Endothelial cell of umbilical vein (primary cell): ENCODE measurements at regions not wholly inside any gene's neighbourhood (a gene's known extent, or its start where the extent isn't known, plus 50 kb on each side); places are given as distances from the start of the nearest gene placed in this dataset.

ENCODE experiments used
- CTCF ChIP-seq, 2 donors: IDR thresholded peaks; 1 replicate in 1 of 2; 2 replicates in 1 of 2; pipeline ENCODE4 v1.5.1; 2011; ENCODE audit warnings: low read length in 2 of 2, mild to moderate bottlenecking in 2 of 2, moderate library complexity in 2 of 2, control low read depth in 1 of 2, inconsistent platforms in 1 of 2, low read depth in 1 of 2; ENCODE audit not compliant: insufficient read depth in 1 of 2; ENCODE audit errors: extremely low read depth in 1 of 2
- EZH2 ChIP-seq: IDR thresholded peaks from 2 replicates; pipeline ENCODE4 v1.6.1; 2012; ENCODE audit warnings: borderline replicate concordance, low read depth, mild to moderate bottlenecking, moderate library complexity, low read length, inconsistent platforms; ENCODE audit not compliant: severe bottlenecking
- FOS ChIP-seq: IDR thresholded peaks from 2 replicates; pipeline ENCODE4 v1.6.1; 2011; ENCODE audit warnings: mild to moderate bottlenecking, low read length, moderate library complexity, borderline replicate concordance; ENCODE audit not compliant: insufficient read depth
- MAX ChIP-seq: IDR thresholded peaks from 2 replicates; pipeline ENCODE4 v1.6.1; 2011; ENCODE audit not compliant: insufficient read depth, insufficient read length
- POLR2A ChIP-seq: IDR thresholded peaks from 2 replicates; pipeline ENCODE4 v1.6.1; 2012; ENCODE audit warnings: low read depth, mild to moderate bottlenecking, control low read depth, low read length

GRCh38 chr2:82316586-82316985, 2012.0 kb upstream of the LRRTM1 start:
- no peak for TF ChIP-seq CTCF (IDR thresholded peaks at IDR 0.05; ENCODE audit: extremely low read depth in 1 of 2, insufficient read depth in 1 of 2, low read depth in 1 of 2, low read length in 2 of 2)
- TF ChIP-seq POLR2A: no peak
- TF ChIP-seq FOS: no peak
- TF ChIP-seq EZH2: no peak
- no peak for TF ChIP-seq MAX
